T-cell (primary cell): ENCODE measurements at regions not wholly inside any gene's neighbourhood (a gene's known extent, or its start where the extent isn't known, plus 50 kb on each side); places are given as distances from the start of the nearest gene placed in this dataset.
"Not testable (repeated sequence)": the region's sequence is repeated elsewhere in the genome, so short reads cannot be mapped to it uniquely, and the experiment has no call there.

ENCODE experiments used
- ATAC-seq, 4 experiments: fragments of 200-7000 bp in 3 of 4; fragments of 150-1000 bp in 1 of 4; cut with Tn5 transposase; replicated peaks in 1 of 4; 1 replicate in 3 of 4; 2 replicates in 1 of 4; pipeline ENCODE4 v1.10.0; 2021; ENCODE audit warnings: moderate library complexity in 3 of 4, mild to moderate bottlenecking in 2 of 4, moderate number of reproducible peaks in 1 of 4
- CTCF ChIA-PET, 2 donors: fragments of 300-600 bp; sonication (Branson Sonifier 250); formaldehyde crosslinking; loops; one replicate each; lab custom pipeline; 2022; ENCODE audit warnings: antibody characterized with exemption in 2 of 2; lab: Charles Lee
- POLR2A ChIA-PET, 2 donors: fragments of 300-600 bp; sonication (Branson Sonifier 250); formaldehyde crosslinking; loops; one replicate each; lab custom pipeline; 2022; ENCODE audit warnings: antibody characterized with exemption in 2 of 2; lab: Charles Lee
- DNase-seq, 35 experiments: peaks; one replicate each; pipeline versions ENCODE4 v3.0.0 to v3.0.0-alpha.2; 2013 to 2023
- H3K27ac ChIP-seq: one replicate; pipeline ENCODE4 v1.5.1; 2013; ENCODE audit warnings: low read length
- H3K27me3 ChIP-seq, 2 experiments: replicated peaks in 1 of 2; 1 replicate in 1 of 2; 2 replicates in 1 of 2; pipeline versions ENCODE4 v1.6.1 to v1.7.0; 2013; ENCODE audit warnings: low read length in 1 of 2, mixed read lengths in 1 of 2; ENCODE audit not compliant: control insufficient read depth in 2 of 2, insufficient read depth in 2 of 2; ENCODE audit errors: extremely low read depth in 1 of 2
- H3K36me3 ChIP-seq, 2 donors: 1 replicate in 1 of 2; 2 replicates in 1 of 2; pipeline versions ENCODE4 v1.6.1 to v1.7.0; 2013; ENCODE audit warnings: low read length in 1 of 2; ENCODE audit not compliant: control insufficient read depth in 2 of 2, insufficient read depth in 1 of 2; ENCODE audit errors: extremely low read depth in 1 of 2
- H3K4me1 ChIP-seq, 2 experiments: 1 replicate in 1 of 2; 2 replicates in 1 of 2; pipeline versions ENCODE4 v1.6.1 to v1.7.0; 2013; ENCODE audit warnings: low read length in 2 of 2, mixed read lengths in 1 of 2; ENCODE audit not compliant: insufficient read depth in 2 of 2, control insufficient read depth in 1 of 2; ENCODE audit errors: extremely low read depth in 1 of 2
- H3K4me3 ChIP-seq, 2 donors: 1 replicate in 1 of 2; 2 replicates in 1 of 2; pipeline versions ENCODE4 v1.5.1 to v1.7.0; 2013; ENCODE audit warnings: mild to moderate bottlenecking in 2 of 2, low read length in 1 of 2, moderate library complexity in 1 of 2; ENCODE audit not compliant: control insufficient read depth in 1 of 2; ENCODE audit errors: extremely low read depth in 1 of 2
- H3K9me3 ChIP-seq: 2 replicates; pipeline ENCODE4 v1.7.0; 2013
- H3K27ac Mint-ChIP-seq, 2 donors: one replicate each; pipeline ENCODE4 v1.8.0; 2020 to 2021; ENCODE audit warnings: mild to moderate bottlenecking in 2 of 2, mixed read lengths in 2 of 2
- H3K27me3 Mint-ChIP-seq, 2 donors: one replicate each; pipeline ENCODE4 v1.8.0; 2021 to 2022; ENCODE audit warnings: mixed read lengths in 2 of 2
- H3K36me3 Mint-ChIP-seq: one replicate; pipeline ENCODE4 v1.8.0; 2021; ENCODE audit warnings: mixed read lengths
- H3K4me1 Mint-ChIP-seq, 3 donors: one replicate each; pipeline ENCODE4 v1.8.0; 2020 to 2022; ENCODE audit warnings: mixed read lengths in 3 of 3, mild to moderate bottlenecking in 1 of 3
- H3K4me3 Mint-ChIP-seq, 3 donors: one replicate each; pipeline ENCODE4 v1.8.0; 2020 to 2022; ENCODE audit warnings: mild to moderate bottlenecking in 3 of 3, mixed read lengths in 3 of 3, moderate library complexity in 3 of 3
- H3K9me3 Mint-ChIP-seq, 3 donors: one replicate each; pipeline ENCODE4 v1.8.0; 2020 to 2022; ENCODE audit warnings: mixed read lengths in 3 of 3
- WGBS: methylation state at CpG from one replicate; pipeline ENCODE4 v1.1.5; 2013; ENCODE audit warnings: missing lambda C conversion rate; ENCODE audit not compliant: insufficient coverage; 5-methylcytosine and 5-hydroxymethylcytosine counted together

DNA sequence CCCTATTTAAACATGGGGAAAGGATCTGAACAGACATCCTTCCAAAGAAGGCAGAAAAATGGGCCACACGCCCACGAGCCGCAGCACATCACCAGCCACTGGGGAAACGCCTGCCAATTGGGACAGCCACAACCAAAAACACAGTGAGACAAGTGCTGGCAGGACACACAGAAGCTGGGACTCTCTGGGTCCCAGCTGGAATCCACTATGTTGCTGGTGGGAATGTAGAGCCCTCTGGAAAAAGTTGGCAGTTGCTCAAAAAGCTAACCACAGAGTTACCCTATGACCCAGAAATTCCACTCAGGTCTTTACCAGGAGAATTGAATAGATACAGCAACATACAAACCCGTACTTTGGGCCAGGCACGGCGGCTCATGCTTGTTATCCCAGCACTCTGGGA, 5355.6 kb upstream of the TPTE start:
- POLR2A ChIA-PET: not testable (repeated sequence)

More for the DNA sequence above, 5355.6 kb upstream of the TPTE start:
- H3K36me3 Mint-ChIP-seq, H3K4me3 ChIP-seq, H3K27me3 ChIP-seq, H3K27ac ChIP-seq, CTCF ChIA-PET, DNase-seq, H3K4me1 ChIP-seq, H3K4me1 Mint-ChIP-seq, H3K36me3 ChIP-seq, H3K9me3 Mint-ChIP-seq, H3K4me3 Mint-ChIP-seq, H3K27ac Mint-ChIP-seq, H3K9me3 ChIP-seq, ATAC-seq, H3K27me3 Mint-ChIP-seq: not testable (repeated sequence)
- no CpG with 5 or more reads among the region's 7 CpGs for WGBS
